ENCODE measurements at regions not wholly inside any gene's neighbourhood (a gene's known extent, or its start where the extent isn't known, plus 50 kb on each side); places are given as distances from the start of the nearest gene placed in this dataset.
"Not testable (repeated sequence)": the region's sequence is repeated elsewhere in the genome, so short reads cannot be mapped to it uniquely, and the experiment has no call there.

DNA sequence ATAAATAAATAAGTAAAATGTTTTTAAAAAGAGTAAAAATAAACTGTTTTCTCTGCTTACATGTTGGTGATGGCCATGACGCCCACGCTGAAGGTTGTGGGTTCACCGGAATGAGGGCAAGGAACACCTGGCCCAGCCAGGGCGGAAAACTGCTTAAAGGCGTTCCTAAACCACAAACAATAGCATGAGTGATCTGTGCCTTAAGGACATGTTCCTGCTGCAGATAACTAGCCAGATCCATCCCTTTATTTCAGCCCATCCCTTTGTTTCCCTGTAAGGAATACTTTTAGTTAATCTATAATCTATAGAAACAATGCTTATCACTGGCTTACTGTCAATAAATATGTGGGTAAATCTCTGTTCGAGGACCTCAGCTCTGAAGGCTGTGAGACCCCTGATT lies 63.3 kb upstream of the CEP78 start:
- not testable (repeated sequence) for DNase-seq (ENCODE audit: extremely low spot score); H3K27ac ChIP-seq (ENCODE audit: low read depth); H3K4me1 ChIP-seq (ENCODE audit: insufficient read depth); H3K36me3 ChIP-seq (ENCODE audit: insufficient read depth); H3K4me3 ChIP-seq (ENCODE audit: low read depth, low read length)
- WGBS = 95% methylated on average over 6 of the region's 6 CpGs

DNA sequence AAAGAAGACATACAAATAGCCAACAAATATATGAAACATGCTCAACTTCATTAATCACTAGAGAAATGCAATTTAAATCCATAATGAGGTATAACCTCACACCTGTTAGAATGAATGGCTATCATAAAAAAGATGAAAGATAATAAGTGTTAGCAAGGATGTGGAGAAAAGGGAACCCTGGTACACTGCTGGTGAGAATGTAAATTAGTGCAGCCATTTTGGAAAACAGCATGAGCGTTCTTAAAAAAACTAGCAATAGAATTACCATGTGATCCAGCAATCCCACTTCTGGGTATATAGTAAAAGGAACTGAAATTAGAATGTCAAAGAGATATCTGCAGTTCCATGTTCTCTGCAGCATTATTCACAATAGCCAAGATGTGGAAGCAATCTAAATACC lies 64.2 kb upstream of the CEP78 start:
- no peak for DNase-seq (ENCODE audit: extremely low spot score)
- 86% methylated on average over 1 of the region's 1 CpG for WGBS
- Histone ChIP-seq H3K27ac (ENCODE audit: low read depth) (no peak overlapping the region), H3K4me3 (ENCODE audit: low read depth, low read length) (no peak overlapping the region), H3K4me1 (ENCODE audit: insufficient read depth) (no peaks in the 10 kb centered on the region), H3K36me3 (ENCODE audit: insufficient read depth) (no peaks in the 10 kb centered on the region)

DNA sequence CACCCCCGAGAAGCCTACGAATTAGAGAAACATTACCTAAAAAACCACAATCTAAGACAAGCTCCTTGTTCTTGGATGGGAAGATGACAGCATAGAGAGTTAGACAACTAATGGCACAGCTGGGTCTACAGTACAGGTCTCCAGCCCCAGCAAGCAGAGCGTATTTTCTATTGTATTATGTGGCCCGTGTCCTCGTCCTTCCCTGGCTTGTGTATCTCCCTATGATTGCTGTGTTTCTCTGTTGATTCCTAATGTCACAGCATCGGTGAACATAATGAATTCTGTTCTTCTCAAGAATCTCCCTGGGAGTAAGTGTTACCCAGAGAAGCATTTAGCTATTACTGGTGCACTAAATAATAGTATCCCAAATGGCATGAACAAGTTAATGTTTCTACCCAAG lies 66.8 kb upstream of the CEP78 start:
- no peaks in the 10 kb centered on the region for H3K4me1 ChIP-seq (ENCODE audit: insufficient read depth)
- 93% methylated on average over 6 of the region's 6 CpGs for WGBS
- no peak overlapping the region for H3K27ac ChIP-seq (ENCODE audit: low read depth)
- H3K4me3 ChIP-seq (ENCODE audit: low read depth, low read length) = no peak overlapping the region
- H3K36me3 ChIP-seq (ENCODE audit: insufficient read depth) = no peaks in the 10 kb centered on the region
- no peak for DNase-seq (ENCODE audit: extremely low spot score)

DNA sequence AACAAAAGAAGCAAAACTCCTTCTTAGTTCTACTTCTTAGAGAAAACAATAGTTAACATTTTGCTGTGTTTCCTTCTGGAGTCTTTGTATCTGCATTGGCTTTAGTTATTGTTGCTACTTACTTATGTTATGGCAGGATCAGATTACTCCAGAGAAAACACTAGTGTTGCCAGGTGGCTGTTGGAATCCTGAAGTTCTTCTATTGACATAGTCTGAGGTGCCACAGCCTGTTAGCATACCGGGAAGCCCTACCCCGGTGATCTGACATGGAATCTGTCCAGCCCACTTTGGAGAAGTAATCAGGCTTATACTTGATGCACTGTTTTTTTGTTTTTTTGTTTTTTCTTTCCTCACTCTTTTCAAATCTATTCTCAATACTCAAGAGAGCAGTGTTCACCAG lies 68.5 kb upstream of the CEP78 start:
- Histone ChIP-seq H3K27ac (ENCODE audit: low read depth) (no peak overlapping the region), H3K36me3 (ENCODE audit: insufficient read depth) (no peaks in the 10 kb centered on the region), H3K4me1 (ENCODE audit: insufficient read depth) (no peaks in the 10 kb centered on the region), H3K4me3 (ENCODE audit: low read depth, low read length) (no peak overlapping the region)
- WGBS = 60% methylated on average over 2 of the region's 2 CpGs
- peak; percentile 6 for DNase-seq (ENCODE audit: extremely low spot score)

DNA sequence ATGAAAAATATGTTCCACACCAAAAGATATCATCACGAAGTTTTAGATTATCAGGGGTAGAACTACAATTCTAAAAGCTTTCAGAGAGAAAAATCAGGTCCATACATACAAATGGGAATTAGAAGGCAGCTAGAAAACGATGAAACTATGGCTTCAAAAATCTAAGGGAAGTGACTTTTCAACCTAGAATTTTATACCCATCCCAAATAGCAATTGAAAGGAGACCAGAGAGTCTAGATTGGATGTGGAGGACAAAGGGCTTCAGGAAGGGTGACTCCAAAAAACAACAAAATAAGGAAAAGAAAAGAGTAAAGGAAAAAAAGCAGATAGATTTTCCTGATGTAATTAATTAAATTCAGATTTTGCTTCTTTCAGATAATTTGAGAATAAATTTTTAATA lies 72.0 kb upstream of the CEP78 start:
- Histone ChIP-seq H3K4me3 (ENCODE audit: low read depth, low read length) (no peak overlapping the region), H3K27ac (ENCODE audit: low read depth) (no peak overlapping the region), H3K4me1 (ENCODE audit: insufficient read depth) (no peaks in the 10 kb centered on the region), H3K36me3 (ENCODE audit: insufficient read depth) (no peaks in the 10 kb centered on the region)
- DNase-seq (ENCODE audit: extremely low spot score) = no peak
- WGBS = 76% methylated on average over 2 of the region's 2 CpGs

DNA sequence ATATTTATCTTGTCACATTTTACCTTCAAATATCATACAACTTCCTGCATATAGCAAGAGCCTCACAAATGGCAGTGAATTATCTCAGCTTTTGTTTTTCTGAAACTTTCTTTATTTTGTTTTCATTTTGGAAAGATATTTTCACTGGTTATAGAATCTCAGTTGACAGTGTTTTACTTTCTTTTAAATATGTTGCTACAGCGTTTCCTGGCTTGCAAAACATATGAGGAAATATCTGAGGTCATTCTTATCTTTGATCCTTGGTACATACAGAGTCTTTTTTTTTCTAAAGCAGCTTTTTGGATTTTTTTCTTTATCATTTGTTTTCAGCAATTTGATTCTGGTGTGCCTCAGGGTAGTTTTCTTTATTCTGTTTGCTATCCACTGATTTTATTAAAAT lies 77.6 kb upstream of the CEP78 start:
- no peaks in the 10 kb centered on the region for H3K36me3 ChIP-seq (ENCODE audit: insufficient read depth)
- no peak for DNase-seq (ENCODE audit: extremely low spot score)
- no peak overlapping the region for H3K27ac ChIP-seq (ENCODE audit: low read depth)
- 29% methylated on average over 1 of the region's 1 CpG for WGBS
- H3K4me1 ChIP-seq (ENCODE audit: insufficient read depth) = no peaks in the 10 kb centered on the region
- no peak overlapping the region for H3K4me3 ChIP-seq (ENCODE audit: low read depth, low read length)

DNA sequence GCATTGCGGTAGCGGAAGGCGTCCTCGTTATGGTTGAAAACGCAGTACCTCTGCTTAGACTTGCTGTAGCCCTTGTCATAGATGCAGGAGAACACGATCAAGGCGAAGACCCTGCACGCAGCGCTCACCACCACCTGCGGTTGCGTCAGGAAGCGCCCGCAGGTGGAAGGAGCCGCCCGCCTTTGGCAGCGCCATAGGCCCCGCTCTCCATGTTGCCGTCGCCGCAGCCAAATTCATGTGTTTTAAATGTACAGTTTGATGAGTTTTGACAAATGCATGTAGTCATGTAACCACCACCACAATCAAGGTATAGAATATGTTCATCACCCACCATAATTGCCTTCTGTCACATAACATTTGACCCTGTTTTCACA lies 84.9 kb upstream of the CEP78 start:
- no peak overlapping the region for H3K27ac ChIP-seq (ENCODE audit: low read depth)
- 98% methylated on average over 20 of the region's 20 CpGs for WGBS
- no peaks in the 10 kb centered on the region for H3K36me3 ChIP-seq (ENCODE audit: insufficient read depth)
- H3K4me3 ChIP-seq (ENCODE audit: low read depth, low read length) = no peak overlapping the region
- DNase-seq (ENCODE audit: extremely low spot score) = no peak
- H3K4me1 ChIP-seq (ENCODE audit: insufficient read depth) = no peaks in the 10 kb centered on the region

DNA sequence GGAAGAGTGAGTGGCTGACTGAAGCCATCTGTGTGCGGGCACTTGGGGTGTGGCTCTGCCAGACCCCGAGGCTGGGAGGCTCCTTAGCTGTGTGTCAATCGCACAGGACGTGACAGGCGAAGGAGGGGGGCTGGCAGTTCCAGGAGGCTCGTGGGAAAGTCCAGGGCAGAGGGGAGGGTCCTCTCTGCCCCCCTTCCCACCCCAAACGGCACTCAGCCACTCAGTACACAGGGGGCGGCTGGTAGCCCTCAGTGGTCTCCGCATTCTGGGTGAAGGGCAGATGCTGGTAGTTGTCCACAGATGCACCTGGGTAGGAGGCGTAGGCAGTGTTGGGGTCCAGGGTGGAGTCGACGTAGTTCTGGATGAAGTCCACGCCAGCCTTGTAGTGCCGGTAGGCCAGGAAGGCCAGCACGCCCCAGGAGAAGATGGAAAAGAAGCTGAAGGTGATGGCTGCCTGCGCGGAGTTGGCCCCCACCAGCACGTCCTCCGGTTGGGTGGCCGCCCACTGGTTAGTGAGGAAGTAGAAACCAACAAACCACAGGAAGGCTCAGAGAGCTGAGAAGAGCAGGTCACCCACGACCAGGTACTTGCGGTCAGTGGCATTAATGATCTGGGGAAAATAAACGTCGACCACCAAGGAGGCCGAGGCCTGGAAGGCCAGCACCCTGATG lies 85.4 kb upstream of the CEP78 start:
- no peaks in the 10 kb centered on the region for H3K36me3 ChIP-seq (ENCODE audit: insufficient read depth)
- no peak for DNase-seq (ENCODE audit: extremely low spot score)

DNA sequence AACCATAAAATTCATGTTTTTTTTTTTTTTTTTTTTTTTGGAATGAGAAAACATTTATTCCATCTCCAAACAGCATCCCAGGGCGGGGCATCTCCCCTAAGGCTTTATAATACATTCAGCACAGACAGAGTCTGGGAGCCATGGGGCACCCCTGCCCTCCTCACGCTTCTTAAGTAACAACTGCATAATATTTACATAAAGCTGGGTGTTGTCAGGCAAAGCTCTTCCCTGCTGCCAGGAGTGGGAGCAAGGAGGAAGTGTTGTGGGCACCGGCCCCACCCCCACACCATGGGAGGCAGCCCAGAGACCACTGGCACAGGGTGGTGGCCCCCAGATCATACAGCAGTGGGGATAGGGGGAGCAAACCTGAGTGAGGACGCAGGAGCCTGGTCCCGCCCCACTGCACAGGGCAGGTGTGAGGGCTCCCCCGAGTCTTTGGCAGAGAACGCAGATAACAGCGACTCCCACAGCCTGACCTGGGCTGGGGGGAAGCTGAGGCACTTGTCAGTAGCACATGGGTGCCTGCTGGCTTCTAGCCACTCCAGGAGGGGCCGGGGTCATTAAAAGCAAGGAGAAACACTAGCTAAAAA lies 86.1 kb upstream of the CEP78 start:
- Histone ChIP-seq H3K4me1 (ENCODE audit: insufficient read depth) (no peaks in the 10 kb centered on the region), H3K27ac (ENCODE audit: low read depth) (no peak overlapping the region), H3K36me3 (ENCODE audit: insufficient read depth) (no peaks in the 10 kb centered on the region), H3K4me3 (ENCODE audit: low read depth, low read length) (no peak overlapping the region)
- DNase-seq (ENCODE audit: extremely low spot score) = no peak
- 78% methylated on average over 9 of the region's 9 CpGs for WGBS

More for the DNA sequence above, 85.4 kb upstream of the CEP78 start:
- Histone ChIP-seq H3K4me1 (ENCODE audit: insufficient read depth) (no peaks in the 10 kb centered on the region), H3K27ac (ENCODE audit: low read depth) (no peak overlapping the region), H3K4me3 (ENCODE audit: low read depth, low read length) (no peak overlapping the region)
- 89% methylated on average over 25 of the region's 25 CpGs for WGBS

DNA sequence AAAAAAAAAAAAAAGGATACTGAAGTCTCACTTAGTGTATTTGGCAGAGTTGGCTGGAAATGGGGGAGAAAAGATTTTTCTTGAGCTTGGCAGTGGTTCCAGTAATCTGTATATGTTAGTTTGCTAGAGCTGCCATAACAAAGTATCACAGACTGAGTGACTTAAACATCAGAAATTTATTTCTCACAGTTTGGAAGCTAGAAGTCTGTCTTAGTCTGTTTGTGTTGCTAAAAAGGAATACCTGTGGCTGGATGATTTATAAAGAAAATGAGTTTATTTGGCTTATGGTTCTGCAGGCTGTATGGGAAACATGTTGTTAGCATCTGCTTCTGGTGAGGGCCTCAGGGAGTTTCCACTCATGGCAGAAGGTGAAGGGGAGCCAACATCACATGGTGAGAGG lies 89.6 kb upstream of the CEP78 start:
- Histone ChIP-seq H3K4me3 (ENCODE audit: low read depth, low read length) (no peak overlapping the region), H3K36me3 (ENCODE audit: insufficient read depth) (no peaks in the 10 kb centered on the region), H3K4me1 (ENCODE audit: insufficient read depth) (no peaks in the 10 kb centered on the region), H3K27ac (ENCODE audit: low read depth) (no peak overlapping the region)
- DNase-seq (ENCODE audit: extremely low spot score) = no peak

DNA sequence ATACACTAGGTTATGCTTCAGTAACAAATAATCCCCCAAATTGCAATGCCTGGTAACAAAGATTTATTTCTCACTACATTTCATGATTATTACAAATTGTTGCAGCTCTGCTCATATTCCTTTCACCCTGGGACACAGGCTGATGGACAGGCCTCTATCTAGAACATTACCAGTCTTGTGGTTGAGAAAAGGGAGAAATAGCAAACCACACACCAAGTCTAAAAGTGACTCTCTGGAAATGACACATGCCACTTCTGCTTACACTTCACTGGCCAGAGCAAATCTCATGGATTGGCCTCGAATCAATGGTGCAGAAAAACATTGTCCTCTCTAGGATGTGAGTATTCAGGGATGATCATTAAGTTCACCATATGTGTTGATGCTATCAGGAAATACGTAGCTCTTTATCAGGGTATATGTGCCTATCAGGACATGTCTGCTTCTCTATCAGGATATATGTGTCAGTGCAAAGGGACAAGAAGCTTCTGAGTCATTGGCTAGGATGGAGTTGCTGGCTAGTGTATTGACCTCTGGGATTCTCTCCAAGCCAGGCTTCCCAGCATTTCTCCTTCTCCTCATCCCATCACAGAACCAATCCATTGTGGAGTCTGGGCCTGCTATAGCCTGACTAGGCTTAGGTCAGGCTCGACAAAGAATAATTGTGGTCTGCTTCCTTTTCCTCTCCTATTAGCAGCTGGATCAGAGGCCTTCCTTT lies 91.1 kb upstream of the CEP78 start:
- H3K4me3 ChIP-seq (ENCODE audit: low read depth, low read length) = no peak overlapping the region
- DNase-seq (ENCODE audit: extremely low spot score) = no peak
- no peaks in the 10 kb centered on the region for H3K36me3 ChIP-seq (ENCODE audit: insufficient read depth)
- no peaks in the 10 kb centered on the region for H3K4me1 ChIP-seq (ENCODE audit: insufficient read depth)
- no peak overlapping the region for H3K27ac ChIP-seq (ENCODE audit: low read depth)
- 59% methylated on average over 3 of the region's 3 CpGs for WGBS

DNA sequence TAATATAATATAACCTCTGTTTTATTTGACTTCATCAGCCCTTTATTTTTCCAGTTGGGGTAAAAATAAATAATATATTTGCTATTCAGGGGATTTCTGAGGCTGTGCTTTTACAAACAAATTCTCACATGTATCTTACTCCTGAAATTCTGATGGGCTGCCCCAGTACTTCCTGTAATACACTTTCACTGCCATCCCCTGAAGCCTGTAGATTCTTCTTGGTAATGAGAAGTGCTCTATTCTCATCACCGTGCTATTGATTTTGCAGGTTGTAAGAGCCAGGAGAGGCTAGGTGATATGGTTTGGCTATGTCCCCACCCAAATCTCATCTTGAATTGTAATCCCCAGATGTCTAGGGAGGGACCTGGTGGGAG lies 91.9 kb upstream of the CEP78 start:
- 94% methylated on average over 1 of the region's 1 CpG for WGBS
- Histone ChIP-seq H3K4me3 (ENCODE audit: low read depth, low read length) (no peak overlapping the region), H3K36me3 (ENCODE audit: insufficient read depth) (no peaks in the 10 kb centered on the region), H3K27ac (ENCODE audit: low read depth) (no peak overlapping the region), H3K4me1 (ENCODE audit: insufficient read depth) (no peaks in the 10 kb centered on the region)
- DNase-seq (ENCODE audit: extremely low spot score) = no peak

DNA sequence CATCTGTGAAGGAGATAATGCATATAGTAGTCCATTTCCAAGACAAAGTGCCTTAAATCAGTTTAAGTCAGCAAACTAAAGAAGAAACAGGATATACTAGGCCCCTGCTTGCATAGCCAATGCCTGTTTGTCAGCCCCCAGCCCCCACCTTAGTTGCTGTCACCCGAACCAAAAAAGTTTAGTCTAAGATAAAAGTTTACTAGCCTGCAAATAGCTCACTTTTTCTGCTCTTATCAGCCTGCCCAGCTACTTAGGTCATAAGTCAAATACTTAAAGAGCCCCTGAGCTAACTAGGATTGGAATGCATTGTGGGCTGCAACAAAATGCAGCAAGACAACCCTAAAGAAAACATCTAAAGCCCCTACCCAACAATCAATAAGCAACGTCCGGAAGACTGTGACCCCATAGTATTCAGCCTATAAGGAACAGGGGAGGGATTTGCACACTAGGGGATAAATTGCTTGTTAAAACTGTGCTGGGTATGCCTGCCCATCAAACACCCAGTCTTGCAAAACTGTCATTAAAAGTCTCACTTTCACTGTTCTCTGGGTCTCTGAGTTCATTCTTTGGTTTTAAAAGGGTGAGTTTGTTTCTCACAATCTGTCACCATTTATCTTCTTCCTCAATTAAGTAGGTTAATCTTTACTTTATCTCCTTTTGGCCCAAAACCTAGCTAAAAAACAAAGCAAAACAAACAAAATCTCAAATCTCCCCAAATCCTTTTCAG lies 92.4 kb upstream of the CEP78 start:
- H3K27ac ChIP-seq (ENCODE audit: low read depth) = no peak overlapping the region
- no peaks in the 10 kb centered on the region for H3K4me1 ChIP-seq (ENCODE audit: insufficient read depth)
- H3K36me3 ChIP-seq (ENCODE audit: insufficient read depth) = no peaks in the 10 kb centered on the region
- WGBS = 38% methylated on average over 3 of the region's 3 CpGs
- H3K4me3 ChIP-seq (ENCODE audit: low read depth, low read length) = no peak overlapping the region
- no peak for DNase-seq (ENCODE audit: extremely low spot score)

DNA sequence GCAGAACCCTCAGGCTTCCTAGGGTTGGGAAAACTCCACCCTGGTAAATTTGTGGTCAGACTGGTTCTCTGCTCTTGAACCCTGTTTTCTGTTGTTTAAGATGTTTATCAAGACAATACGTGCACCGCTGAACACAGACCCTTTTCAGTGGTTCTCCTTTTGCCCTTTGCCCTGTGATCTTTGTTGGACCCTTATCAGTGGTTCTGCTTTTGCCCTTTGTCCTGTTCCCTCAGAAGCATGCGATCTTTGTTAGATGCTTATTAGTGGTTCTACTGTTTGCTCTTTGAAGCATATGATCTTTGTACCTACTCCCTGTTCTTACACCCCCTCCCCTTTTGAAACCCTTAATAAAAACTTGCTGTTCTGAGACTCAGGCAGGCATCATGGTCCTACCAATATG lies 93.6 kb upstream of the CEP78 start:
- not testable (repeated sequence) for DNase-seq (ENCODE audit: extremely low spot score); H3K27ac ChIP-seq (ENCODE audit: low read depth); H3K36me3 ChIP-seq (ENCODE audit: insufficient read depth); H3K4me1 ChIP-seq (ENCODE audit: insufficient read depth); H3K4me3 ChIP-seq (ENCODE audit: low read depth, low read length)
- WGBS = 92% methylated on average over 3 of the region's 3 CpGs
